ENCODE measurements at regions not wholly inside any gene's neighbourhood (a gene's known extent, or its start where the extent isn't known, plus 50 kb on each side); places are given as distances from the start of the nearest gene placed in this dataset.

DNA sequence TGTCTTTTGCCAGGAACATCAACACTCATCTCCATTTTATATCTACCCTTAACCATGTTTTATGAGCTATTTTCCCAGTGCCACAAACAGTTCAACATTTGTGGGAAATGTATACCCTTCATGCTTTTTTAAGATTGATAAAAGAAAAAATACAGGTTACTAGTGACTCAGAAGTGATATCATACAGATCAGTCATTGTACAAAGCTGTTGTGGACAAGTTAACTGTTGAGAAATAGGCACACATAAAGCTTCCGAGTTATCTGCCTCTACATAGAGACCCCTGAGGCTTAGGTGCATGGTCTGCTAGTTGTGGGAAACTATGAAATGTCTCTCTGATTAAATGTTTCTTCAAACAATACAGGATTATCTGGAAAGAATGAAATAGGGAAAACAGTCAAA lies 96.3 kb downstream of the LSM5 start:
- no peak for DNase-seq
- no peak overlapping the region for H2BK12ac ChIP-seq (ENCODE audit: low read length)
- no peak overlapping the region for H4K91ac ChIP-seq (ENCODE audit: low read depth, low read length)
- H2AK5ac ChIP-seq (ENCODE audit: low read length): no peak overlapping the region
- no peak overlapping the region for H4K8ac ChIP-seq (ENCODE audit: low read depth, low read length)
- H3K27me3 ChIP-seq (ENCODE audit: insufficient read depth, low read length): no peaks in the 10 kb centered on the region
- H3K14ac ChIP-seq (ENCODE audit: low read length): no peak overlapping the region
- H2BK120ac ChIP-seq (ENCODE audit: insufficient read depth, low read length, poor library complexity): no peak overlapping the region
- H3K9me3 ChIP-seq (ENCODE audit: insufficient read depth, low read depth, low read length): no peaks in the 10 kb centered on the region
- H3K23ac ChIP-seq (ENCODE audit: low read length): no peak overlapping the region
- no peak overlapping the region for H4K12ac ChIP-seq (ENCODE audit: low read depth, low read length)
- H3K4me1 ChIP-seq (ENCODE audit: control insufficient read depth in 1 of 2, insufficient read depth in 2 of 2, low read length in 2 of 2): no peaks in the 10 kb centered on the region
- no peaks in the 10 kb centered on the region for H3K79me2 ChIP-seq (ENCODE audit: control insufficient read depth, insufficient read depth, low read length, poor library complexity)
- H3K9ac ChIP-seq (ENCODE audit: low read length): no peak overlapping the region
- no CpG with 5 or more reads among the region's 1 CpG for WGBS (ENCODE audit: extremely low coverage, insufficient coverage, insufficient read length)
- H3K4ac ChIP-seq (ENCODE audit: low read depth, low read length): no peak overlapping the region
- H3K27ac ChIP-seq (ENCODE audit: low read depth, low read length): no peak overlapping the region
- H2BK5ac ChIP-seq (ENCODE audit: low read depth, low read length, poor library complexity): no peak overlapping the region
- no peaks in the 10 kb centered on the region for H3K79me1 ChIP-seq (ENCODE audit: low read length)
- H3K4me2 ChIP-seq (ENCODE audit: low read length): no peak overlapping the region
- H3K4me3 ChIP-seq (ENCODE audit: low read depth, low read length): no peak overlapping the region
- H3K36me3 ChIP-seq (ENCODE audit: control insufficient read depth in 1 of 2, insufficient read depth in 2 of 2, low read length in 2 of 2): no peaks in the 10 kb centered on the region
- H2AFZ ChIP-seq (ENCODE audit: insufficient read depth, low read length, poor library complexity): no peak overlapping the region
- H3K18ac ChIP-seq (ENCODE audit: low read length): no peak overlapping the region

DNA sequence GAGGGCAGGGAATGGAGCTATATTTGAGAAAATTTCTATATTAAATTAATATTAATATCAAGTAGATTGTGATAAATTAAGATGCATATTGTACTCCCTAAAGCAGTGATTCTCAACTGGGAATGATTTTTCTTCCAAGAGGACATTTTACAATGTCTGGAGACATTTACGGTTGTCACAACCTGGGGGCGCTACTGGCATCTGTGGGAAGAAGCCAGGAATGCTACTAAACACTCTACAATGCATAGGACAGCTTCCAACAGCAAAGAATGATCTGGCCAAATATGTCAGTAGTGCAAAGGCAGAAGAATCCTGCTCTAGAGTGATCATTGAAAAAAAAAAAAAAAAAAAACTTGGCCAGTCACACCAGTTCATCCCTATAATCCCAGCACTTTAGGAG lies 100.0 kb downstream of the LSM5 start:
- no peak overlapping the region for H2BK12ac ChIP-seq (ENCODE audit: low read length)
- H2AFZ ChIP-seq (ENCODE audit: insufficient read depth, low read length, poor library complexity): no peak overlapping the region
- no peak overlapping the region for H3K18ac ChIP-seq (ENCODE audit: low read length)
- H3K4me2 ChIP-seq (ENCODE audit: low read length): no peak overlapping the region
- no peak overlapping the region for H3K14ac ChIP-seq (ENCODE audit: low read length)
- H4K91ac ChIP-seq (ENCODE audit: low read depth, low read length): no peak overlapping the region
- DNase-seq: no peak
- no peaks in the 10 kb centered on the region for H3K79me2 ChIP-seq (ENCODE audit: control insufficient read depth, insufficient read depth, low read length, poor library complexity)
- H2BK120ac ChIP-seq (ENCODE audit: insufficient read depth, low read length, poor library complexity): no peak overlapping the region
- no peak overlapping the region for H3K9ac ChIP-seq (ENCODE audit: low read length)
- no peak overlapping the region for H3K4me3 ChIP-seq (ENCODE audit: low read depth, low read length)
- no peak overlapping the region for H3K4ac ChIP-seq (ENCODE audit: low read depth, low read length)
- H2BK5ac ChIP-seq (ENCODE audit: low read depth, low read length, poor library complexity): no peak overlapping the region
- H3K23ac ChIP-seq (ENCODE audit: low read length): no peak overlapping the region
- H2AK5ac ChIP-seq (ENCODE audit: low read length): no peak overlapping the region
- no peaks in the 10 kb centered on the region for H3K36me3 ChIP-seq (ENCODE audit: control insufficient read depth in 1 of 2, insufficient read depth in 2 of 2, low read length in 2 of 2)
- no peak overlapping the region for H3K27ac ChIP-seq (ENCODE audit: low read depth, low read length)
- H4K12ac ChIP-seq (ENCODE audit: low read depth, low read length): no peak overlapping the region
- H4K8ac ChIP-seq (ENCODE audit: low read depth, low read length): no peak overlapping the region
- H3K79me1 ChIP-seq (ENCODE audit: low read length): no peaks in the 10 kb centered on the region
- no peaks in the 10 kb centered on the region for H3K4me1 ChIP-seq (ENCODE audit: control insufficient read depth in 1 of 2, insufficient read depth in 2 of 2, low read length in 2 of 2)
- no CpG with 5 or more reads among the region's 2 CpGs for WGBS (ENCODE audit: extremely low coverage, insufficient coverage, insufficient read length)
- no peaks in the 10 kb centered on the region for H3K27me3 ChIP-seq (ENCODE audit: insufficient read depth, low read length)
- no peaks in the 10 kb centered on the region for H3K9me3 ChIP-seq (ENCODE audit: insufficient read depth, low read depth, low read length)

DNA sequence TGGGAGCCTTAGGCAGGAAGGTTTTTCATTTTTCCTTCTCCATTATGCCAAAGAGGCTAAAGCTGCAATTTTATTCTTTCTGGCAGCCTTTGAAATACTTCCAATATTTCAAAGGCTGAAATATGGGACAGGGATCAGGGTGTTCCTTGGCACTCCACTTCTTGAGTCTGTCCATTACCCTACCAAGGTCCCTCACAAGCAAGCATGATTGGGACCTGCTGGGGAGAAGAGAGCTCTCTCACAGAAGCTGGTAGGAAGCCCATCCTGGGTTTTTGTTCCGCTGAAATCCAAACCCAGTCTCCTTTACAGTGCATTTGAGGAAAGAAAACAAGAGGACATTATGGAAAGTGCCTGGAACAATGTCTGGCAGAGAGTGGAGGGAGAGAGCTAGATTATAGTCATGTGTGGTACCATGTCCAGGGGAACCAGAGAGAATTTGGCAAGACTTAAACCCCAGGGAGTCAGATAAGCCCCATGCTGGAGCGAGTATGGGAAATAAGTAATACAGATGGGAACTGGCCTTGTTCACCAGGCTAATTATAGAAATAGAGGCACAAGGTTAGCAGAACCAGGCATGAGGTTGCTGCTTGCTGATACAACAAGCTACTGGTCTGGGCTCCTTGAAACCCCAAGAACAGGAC lies 104.7 kb downstream of the LSM5 start:
- no peak overlapping the region for H3K14ac ChIP-seq (ENCODE audit: low read length)
- H3K4me2 ChIP-seq (ENCODE audit: low read length): no peak overlapping the region
- H3K36me3 ChIP-seq (ENCODE audit: control insufficient read depth in 1 of 2, insufficient read depth in 2 of 2, low read length in 2 of 2): no peaks in the 10 kb centered on the region
- H3K4ac ChIP-seq (ENCODE audit: low read depth, low read length): no peak overlapping the region
- H3K18ac ChIP-seq (ENCODE audit: low read length): no peak overlapping the region
- H3K4me1 ChIP-seq (ENCODE audit: control insufficient read depth in 1 of 2, insufficient read depth in 2 of 2, low read length in 2 of 2): no peaks in the 10 kb centered on the region
- no peak overlapping the region for H2BK12ac ChIP-seq (ENCODE audit: low read length)
- H2BK120ac ChIP-seq (ENCODE audit: insufficient read depth, low read length, poor library complexity): no peak overlapping the region
- no peak overlapping the region for H4K12ac ChIP-seq (ENCODE audit: low read depth, low read length)
- H3K23ac ChIP-seq (ENCODE audit: low read length): no peak overlapping the region
- no peak overlapping the region for H2AFZ ChIP-seq (ENCODE audit: insufficient read depth, low read length, poor library complexity)
- DNase-seq: no peak
- no peaks in the 10 kb centered on the region for H3K27me3 ChIP-seq (ENCODE audit: insufficient read depth, low read length)
- no peak overlapping the region for H4K91ac ChIP-seq (ENCODE audit: low read depth, low read length)
- no peaks in the 10 kb centered on the region for H3K79me2 ChIP-seq (ENCODE audit: control insufficient read depth, insufficient read depth, low read length, poor library complexity)
- no peak overlapping the region for H4K8ac ChIP-seq (ENCODE audit: low read depth, low read length)
- no peaks in the 10 kb centered on the region for H3K79me1 ChIP-seq (ENCODE audit: low read length)
- no CpG with 5 or more reads among the region's 2 CpGs for WGBS (ENCODE audit: extremely low coverage, insufficient coverage, insufficient read length)
- no peak overlapping the region for H3K4me3 ChIP-seq (ENCODE audit: low read depth, low read length)
- no peak overlapping the region for H3K27ac ChIP-seq (ENCODE audit: low read depth, low read length)
- H3K9ac ChIP-seq (ENCODE audit: low read length): no peak overlapping the region
- no peak overlapping the region for H2AK5ac ChIP-seq (ENCODE audit: low read length)
- no peaks in the 10 kb centered on the region for H3K9me3 ChIP-seq (ENCODE audit: insufficient read depth, low read depth, low read length)
- H2BK5ac ChIP-seq (ENCODE audit: low read depth, low read length, poor library complexity): no peak overlapping the region

DNA sequence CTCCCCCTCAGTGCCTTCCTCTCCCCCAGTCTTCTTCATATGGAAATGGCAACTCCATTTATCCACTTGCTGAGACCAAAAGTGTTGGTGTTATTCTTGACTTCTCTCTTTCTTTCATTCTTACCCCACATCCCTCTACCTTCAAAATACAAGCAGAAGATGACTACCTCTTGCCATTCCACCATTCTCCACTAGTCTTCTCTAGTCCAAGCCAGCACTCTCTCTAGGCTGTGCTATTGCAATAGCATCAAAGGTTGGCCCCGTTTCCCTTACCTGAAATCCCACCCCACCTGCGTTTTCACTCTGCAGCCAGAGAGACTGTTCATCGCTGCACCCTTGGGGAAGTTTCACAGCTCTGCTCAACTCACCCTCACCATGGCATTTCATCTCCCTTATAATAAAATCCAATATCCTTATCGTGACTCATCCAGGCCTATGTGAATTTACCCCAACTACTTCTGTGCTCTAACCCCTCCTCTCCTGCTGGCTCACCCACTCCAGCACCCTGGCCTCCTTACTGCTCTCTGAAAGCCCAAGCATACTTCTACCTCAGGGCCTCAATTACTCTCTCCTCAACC lies 109.1 kb downstream of the LSM5 start:
- H3K36me3 ChIP-seq (ENCODE audit: control insufficient read depth in 1 of 2, insufficient read depth in 2 of 2, low read length in 2 of 2): no peaks in the 10 kb centered on the region
- H3K4me3 ChIP-seq (ENCODE audit: low read depth, low read length): no peak overlapping the region
- H3K27ac ChIP-seq (ENCODE audit: low read depth, low read length): no peak overlapping the region
- DNase-seq: no peak
- H3K23ac ChIP-seq (ENCODE audit: low read length): no peak overlapping the region
- H3K14ac ChIP-seq (ENCODE audit: low read length): no peak overlapping the region
- H3K9ac ChIP-seq (ENCODE audit: low read length): no peak overlapping the region
- no peak overlapping the region for H4K91ac ChIP-seq (ENCODE audit: low read depth, low read length)
- no peak overlapping the region for H4K8ac ChIP-seq (ENCODE audit: low read depth, low read length)
- no peaks in the 10 kb centered on the region for H3K79me1 ChIP-seq (ENCODE audit: low read length)
- no peak overlapping the region for H3K4ac ChIP-seq (ENCODE audit: low read depth, low read length)
- no CpG with 5 or more reads among the region's 4 CpGs for WGBS (ENCODE audit: extremely low coverage, insufficient coverage, insufficient read length)
- no peak overlapping the region for H4K12ac ChIP-seq (ENCODE audit: low read depth, low read length)
- H3K18ac ChIP-seq (ENCODE audit: low read length): no peak overlapping the region
- no peaks in the 10 kb centered on the region for H3K27me3 ChIP-seq (ENCODE audit: insufficient read depth, low read length)
- no peak overlapping the region for H3K4me2 ChIP-seq (ENCODE audit: low read length)
- no peak overlapping the region for H2AK5ac ChIP-seq (ENCODE audit: low read length)
- H3K9me3 ChIP-seq (ENCODE audit: insufficient read depth, low read depth, low read length): no peaks in the 10 kb centered on the region
- no peak overlapping the region for H2BK120ac ChIP-seq (ENCODE audit: insufficient read depth, low read length, poor library complexity)
- H2BK12ac ChIP-seq (ENCODE audit: low read length): no peak overlapping the region
- H3K79me2 ChIP-seq (ENCODE audit: control insufficient read depth, insufficient read depth, low read length, poor library complexity): no peaks in the 10 kb centered on the region
- H3K4me1 ChIP-seq (ENCODE audit: control insufficient read depth in 1 of 2, insufficient read depth in 2 of 2, low read length in 2 of 2): no peaks in the 10 kb centered on the region
- H2AFZ ChIP-seq (ENCODE audit: insufficient read depth, low read length, poor library complexity): no peak overlapping the region
- no peak overlapping the region for H2BK5ac ChIP-seq (ENCODE audit: low read depth, low read length, poor library complexity)
